Activated CD8-positive, alpha-beta T cell treated with anti-CD3 and anti-CD28 coated beads for 36 hours (primary cell): ENCODE measurements at regions not wholly inside any gene's neighbourhood (a gene's known extent, or its start where the extent isn't known, plus 50 kb on each side); places are given as distances from the start of the nearest gene placed in this dataset.

Experiments used
- ATAC-seq: fragments of 200-7000 bp; cut with Tn5 transposase; one replicate; pipeline ENCODE4 v1.10.0; 2021; ENCODE audit warnings: mild to moderate bottlenecking, moderate library complexity
- CTCF ChIA-PET: fragments of 350-600 bp; sonication (Branson Sonifier 250); formaldehyde crosslinking; loops from one replicate; lab custom pipeline; 2021; ENCODE audit warnings: antibody characterized with exemption; lab: Charles Lee
- POLR2A ChIA-PET: fragments of 350-600 bp; sonication (Branson Sonifier 250); formaldehyde crosslinking; loops from one replicate; lab custom pipeline; 2021; ENCODE audit warnings: antibody characterized with exemption; lab: Charles Lee
- DNase-seq: peaks from one replicate; pipeline ENCODE4 v3.0.0-alpha.2; 2020
- H3K27ac Mint-ChIP-seq: one replicate; pipeline ENCODE4 v1.8.0; 2021; ENCODE audit warnings: mild to moderate bottlenecking, mixed read lengths
- H3K27me3 Mint-ChIP-seq: one replicate; pipeline ENCODE4 v1.8.0; 2021; ENCODE audit warnings: mixed read lengths
- H3K36me3 Mint-ChIP-seq: one replicate; pipeline ENCODE4 v1.8.0; 2021; ENCODE audit warnings: low read depth, mixed read lengths
- H3K4me1 Mint-ChIP-seq: one replicate; pipeline ENCODE4 v1.8.0; 2021; ENCODE audit warnings: low read depth, mixed read lengths
- H3K4me3 Mint-ChIP-seq: one replicate; pipeline ENCODE4 v1.8.0; 2021; ENCODE audit warnings: mild to moderate bottlenecking, moderate library complexity, mixed read lengths
- H3K9me3 Mint-ChIP-seq: one replicate; pipeline ENCODE4 v1.8.0; 2021; ENCODE audit warnings: mixed read lengths
- intact Hi-C: fragments of 100-400 bp; cut with micrococcal nuclease; formaldehyde crosslinking; loops from one replicate; pipeline ENCODE4 v1.10.0; 2022
- TF ChIP-seq, protein P1 (sequence below): fragments of 200-600 bp; IDR thresholded peaks from one replicate; pipeline ENCODE4 v1.8.0; 2022; ENCODE audit warnings: antibody characterized with exemption, mild to moderate bottlenecking

GRCh38 chr2:38158378-38159118 is 82.6 kb upstream of the CYP1B1 start:
- ChIA-PET CTCF (no interaction called here), POLR2A (no interaction called here)
- Mint-ChIP-seq H3K27ac (no peak overlapping the region), H3K4me1 (no peaks in the 10 kb centered on the region), H3K36me3 (no peaks in the 10 kb centered on the region), H3K4me3 (no peak overlapping the region), H3K27me3 (peaks cover 33% of the 10 kb centered on the region), H3K9me3 (no peaks in the 10 kb centered on the region)
- ATAC-seq (no peak), DNase-seq (no peak)
- TF ChIP-seq, protein P1, sequence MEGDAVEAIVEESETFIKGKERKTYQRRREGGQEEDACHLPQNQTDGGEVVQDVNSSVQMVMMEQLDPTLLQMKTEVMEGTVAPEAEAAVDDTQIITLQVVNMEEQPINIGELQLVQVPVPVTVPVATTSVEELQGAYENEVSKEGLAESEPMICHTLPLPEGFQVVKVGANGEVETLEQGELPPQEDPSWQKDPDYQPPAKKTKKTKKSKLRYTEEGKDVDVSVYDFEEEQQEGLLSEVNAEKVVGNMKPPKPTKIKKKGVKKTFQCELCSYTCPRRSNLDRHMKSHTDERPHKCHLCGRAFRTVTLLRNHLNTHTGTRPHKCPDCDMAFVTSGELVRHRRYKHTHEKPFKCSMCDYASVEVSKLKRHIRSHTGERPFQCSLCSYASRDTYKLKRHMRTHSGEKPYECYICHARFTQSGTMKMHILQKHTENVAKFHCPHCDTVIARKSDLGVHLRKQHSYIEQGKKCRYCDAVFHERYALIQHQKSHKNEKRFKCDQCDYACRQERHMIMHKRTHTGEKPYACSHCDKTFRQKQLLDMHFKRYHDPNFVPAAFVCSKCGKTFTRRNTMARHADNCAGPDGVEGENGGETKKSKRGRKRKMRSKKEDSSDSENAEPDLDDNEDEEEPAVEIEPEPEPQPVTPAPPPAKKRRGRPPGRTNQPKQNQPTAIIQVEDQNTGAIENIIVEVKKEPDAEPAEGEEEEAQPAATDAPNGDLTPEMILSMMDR = no peak
- intact Hi-C loops = no loop called here

GRCh38 chr2:38156436-38156835 is 80.5 kb upstream of the CYP1B1 start:
- ATAC-seq (no peak), DNase-seq (no peak)
- TF ChIP-seq, protein P1 = no peak
- no peak overlapping the region for H3K4me3 Mint-ChIP-seq
- no peak overlapping the region for H3K27ac Mint-ChIP-seq
- ChIA-PET CTCF (no interaction called here), POLR2A (no interaction called here)
- peaks cover 30% of the 10 kb centered on the region for H3K27me3 Mint-ChIP-seq
- intact Hi-C loops = no loop called here
- H3K4me1 Mint-ChIP-seq = no peaks in the 10 kb centered on the region
- no peaks in the 10 kb centered on the region for H3K9me3 Mint-ChIP-seq
- H3K36me3 Mint-ChIP-seq = no peaks in the 10 kb centered on the region

GRCh38 chr2:38155015-38155414 is 79.1 kb upstream of the CYP1B1 start:
- peaks cover 30% of the 10 kb centered on the region for H3K27me3 Mint-ChIP-seq
- CTCF ChIA-PET = no interaction called here
- DNase-seq (no peak), ATAC-seq (no peak)
- POLR2A ChIA-PET = no interaction called here
- TF ChIP-seq, protein P1 = no peak
- H3K27ac Mint-ChIP-seq = no peak overlapping the region
- intact Hi-C loops = no loop called here
- no peak overlapping the region for H3K4me3 Mint-ChIP-seq
- H3K36me3 Mint-ChIP-seq = no peaks in the 10 kb centered on the region
- no peaks in the 10 kb centered on the region for H3K9me3 Mint-ChIP-seq
- no peaks in the 10 kb centered on the region for H3K4me1 Mint-ChIP-seq

- CTCF ChIA-PET = no interaction called here
- intact Hi-C loops = no loop called here
- no peak for ATAC-seq
- POLR2A ChIA-PET = no interaction called here
- DNase-seq = no peak
- Mint-ChIP-seq H3K9me3 (no peaks in the 10 kb centered on the region), H3K4me3 (no peak overlapping the region), H3K4me1 (no peaks in the 10 kb centered on the region), H3K27ac (no peak overlapping the region), H3K27me3 (peaks cover 30% of the 10 kb centered on the region), H3K36me3 (no peaks in the 10 kb centered on the region)
- TF ChIP-seq, protein P1 = no peak
These were observed 78.4 kb upstream of the CYP1B1 start for GRCh38 chr2:38154395-38154794.

DNA sequence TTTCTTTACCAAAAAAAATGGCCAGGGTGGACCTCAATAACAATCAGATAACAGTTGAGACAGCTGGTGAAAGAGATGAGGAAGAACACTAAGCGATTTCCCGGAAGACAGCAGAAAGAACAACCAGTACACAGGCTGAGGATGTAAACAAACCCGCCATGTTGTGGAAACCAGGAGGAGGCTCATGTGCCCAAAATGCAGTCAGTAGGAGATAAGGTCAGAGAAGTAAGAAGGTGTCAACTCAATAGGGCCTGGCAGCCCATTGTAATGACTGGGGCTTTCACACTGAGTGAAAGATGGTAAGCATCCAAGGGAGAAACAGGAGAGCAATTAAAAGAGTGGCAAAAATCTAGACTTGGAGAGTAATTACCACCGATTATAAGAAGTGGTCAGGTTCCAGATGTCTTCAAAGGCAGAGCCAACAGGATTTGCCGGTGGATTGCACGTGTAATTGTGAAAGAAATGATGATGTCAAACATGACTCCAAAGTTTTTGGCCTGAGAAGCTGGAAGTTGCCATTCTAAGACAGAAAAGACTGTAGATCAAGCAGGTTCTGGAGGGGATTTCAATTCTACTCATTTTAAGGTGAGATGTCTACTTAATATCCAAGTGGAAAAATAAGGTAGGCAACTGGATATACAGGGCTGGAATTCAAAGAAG is 77.7 kb upstream of the CYP1B1 start:
- H3K9me3 Mint-ChIP-seq = no peaks in the 10 kb centered on the region
- TF ChIP-seq, protein P1 = no peak
- no peak overlapping the region for H3K4me3 Mint-ChIP-seq
- CTCF ChIA-PET = no interaction called here
- no peaks in the 10 kb centered on the region for H3K36me3 Mint-ChIP-seq
- no peaks in the 10 kb centered on the region for H3K4me1 Mint-ChIP-seq
- H3K27me3 Mint-ChIP-seq = peaks cover 30% of the 10 kb centered on the region
- H3K27ac Mint-ChIP-seq = no peak overlapping the region
- intact Hi-C loops = no loop called here
- DNase-seq = no peak
- POLR2A ChIA-PET = interaction anchor here (0.6 kb wide), 1 partner anchor 11 kb away, joined by 3 read pairs; no protein-coding TSS in a partner anchor
- ATAC-seq = no peak
